Nephron progenitor cell (in vitro differentiated cells): ENCODE measurements at regions not wholly inside any gene's neighbourhood (a gene's known extent, or its start where the extent isn't known, plus 50 kb on each side); places are given as distances from the start of the nearest gene placed in this dataset.

ENCODE experiments used
- DNase-seq: peaks from one replicate; pipeline ENCODE4 v3.0.0; 2021
- H3K27ac Mint-ChIP-seq: 2 replicates; pipeline ENCODE4 v1.8.0; 2021; ENCODE audit warnings: mild to moderate bottlenecking, moderate library complexity, mixed read lengths
- H3K27me3 Mint-ChIP-seq: 2 replicates; pipeline ENCODE4 v1.8.0; 2021; ENCODE audit warnings: mild to moderate bottlenecking, low read depth, mixed read lengths; ENCODE audit not compliant: poor library complexity
- H3K36me3 Mint-ChIP-seq: 2 replicates; pipeline ENCODE4 v1.8.0; 2021; ENCODE audit warnings: low read depth, mixed read lengths
- H3K4me1 Mint-ChIP-seq: 2 replicates; pipeline ENCODE4 v1.8.0; 2021; ENCODE audit warnings: mixed read lengths
- H3K4me3 Mint-ChIP-seq: 2 replicates; pipeline ENCODE4 v1.8.0; 2021; ENCODE audit warnings: mild to moderate bottlenecking, moderate library complexity, mixed read lengths
- H3K9me3 Mint-ChIP-seq: 2 replicates; pipeline ENCODE4 v1.8.0; 2021; ENCODE audit warnings: mild to moderate bottlenecking, moderate library complexity, mixed read lengths
- CTCF ChIP-seq: fragments of 200-600 bp; sonication (generic); IDR thresholded peaks from 2 replicates; pipeline ENCODE4 v1.5.0; 2021; ENCODE audit warnings: antibody characterized with exemption

GRCh38 chr21:16775076-16775475 lies 737.8 kb upstream of the CXADR start:
- H3K4me1 Mint-ChIP-seq = peaks cover 5% of the 10 kb centered on the region
- no peak for TF ChIP-seq CTCF
- no peak overlapping the region for H3K27ac Mint-ChIP-seq
- no peaks in the 10 kb centered on the region for H3K36me3 Mint-ChIP-seq
- no peak overlapping the region for H3K4me3 Mint-ChIP-seq
- DNase-seq = peak; percentile 3
- no peaks in the 10 kb centered on the region for H3K9me3 Mint-ChIP-seq
- H3K27me3 Mint-ChIP-seq = peaks cover 6% of the 10 kb centered on the region

- Mint-ChIP-seq H3K4me1 (peaks cover 5% of the 10 kb centered on the region), H3K4me3 (no peak overlapping the region), H3K9me3 (peaks cover 3% of the 10 kb centered on the region), H3K27me3 (peaks cover 9% of the 10 kb centered on the region), H3K36me3 (no peaks in the 10 kb centered on the region), H3K27ac (no peak overlapping the region)
- no peak for TF ChIP-seq CTCF
- DNase-seq = no peak
These were observed 735.7 kb upstream of the CXADR start for GRCh38 chr21:16777041-16777720.

- H3K36me3 Mint-ChIP-seq = no peaks in the 10 kb centered on the region
- H3K27me3 Mint-ChIP-seq = no peaks in the 10 kb centered on the region
- H3K9me3 Mint-ChIP-seq = peaks cover 16% of the 10 kb centered on the region
These were observed 724.3 kb upstream of the CXADR start for GRCh38 chr21:16788584-16788983.

GRCh38 chr21:16789636-16790035 lies 723.2 kb upstream of the CXADR start:
- no peaks in the 10 kb centered on the region for H3K27me3 Mint-ChIP-seq
- H3K4me1 Mint-ChIP-seq = no peaks in the 10 kb centered on the region
- H3K36me3 Mint-ChIP-seq = no peaks in the 10 kb centered on the region
- H3K4me3 Mint-ChIP-seq = no peak overlapping the region
- no peak for DNase-seq
- no peak overlapping the region for H3K27ac Mint-ChIP-seq
- no peak for TF ChIP-seq CTCF
- H3K9me3 Mint-ChIP-seq = peaks cover 6% of the 10 kb centered on the region

More at GRCh38 chr21:16788584-16788983, 724.3 kb upstream of the CXADR start:
- TF ChIP-seq CTCF = no peak
- no peak for DNase-seq
- H3K27ac Mint-ChIP-seq = no peak overlapping the region
- no peaks in the 10 kb centered on the region for H3K4me1 Mint-ChIP-seq
- H3K4me3 Mint-ChIP-seq = no peak overlapping the region

GRCh38 chr21:16792101-16792500 lies 720.7 kb upstream of the CXADR start:
- H3K9me3 Mint-ChIP-seq = no peaks in the 10 kb centered on the region
- DNase-seq = no peak
- TF ChIP-seq CTCF = no peak

GRCh38 chr21:16794950-16795349 lies 717.9 kb upstream of the CXADR start:
- Mint-ChIP-seq H3K27ac (no peak overlapping the region), H3K36me3 (no peaks in the 10 kb centered on the region), H3K4me3 (no peak overlapping the region), H3K9me3 (no peaks in the 10 kb centered on the region), H3K27me3 (no peaks in the 10 kb centered on the region), H3K4me1 (no peaks in the 10 kb centered on the region)
- no peak for TF ChIP-seq CTCF
- DNase-seq = no peak

More at GRCh38 chr21:16792101-16792500, 720.7 kb upstream of the CXADR start:
- Mint-ChIP-seq H3K4me3 (no peak overlapping the region), H3K27me3 (no peaks in the 10 kb centered on the region), H3K36me3 (no peaks in the 10 kb centered on the region), H3K4me1 (no peaks in the 10 kb centered on the region), H3K27ac (no peak overlapping the region)
